Heart left ventricle (tissue), 16 donors: ENCODE measurements at regions not wholly inside any gene's neighbourhood (a gene's known extent, or its start where the extent isn't known, plus 50 kb on each side); places are given as distances from the start of the nearest gene placed in this dataset.

Experiments
- ATAC-seq, 4 donors: fragments of 200-7000 bp; cut with Tn5 transposase; one replicate each; pipeline ENCODE4 v1.9.1; 2020 to 2022; ENCODE audit warnings: moderate library complexity in 4 of 4, mild to moderate bottlenecking in 3 of 4, moderate number of reproducible peaks in 1 of 4
- DNase-seq, 5 donors: peaks; one replicate each; pipeline ENCODE4 v3.0.0-alpha.2; 2020
- H3K27ac ChIP-seq, 12 donors: fragments of 200-600 bp; sonication (generic) in 4 of 12; one replicate each; pipeline versions ENCODE4 v1.5.0 to v1.8.0; 2016 to 2022; ENCODE audit warnings: mild to moderate bottlenecking in 2 of 12
- H3K27me3 ChIP-seq, 9 donors: fragments of 200-600 bp; sonication (generic) in 2 of 9; one replicate each; pipeline versions ENCODE4 v1.5.1 to v1.8.0; 2016 to 2022; ENCODE audit warnings: mild to moderate bottlenecking in 3 of 9
- H3K36me3 ChIP-seq, 9 donors: fragments of 200-600 bp; sonication (generic) in 2 of 9; one replicate each; pipeline versions ENCODE4 v1.5.0 to v1.8.0; 2018 to 2022; ENCODE audit warnings: mild to moderate bottlenecking in 2 of 9
- H3K4me1 ChIP-seq, 12 donors: fragments of 200-600 bp; sonication (generic) in 4 of 12; one replicate each; pipeline versions ENCODE4 v1.5.0 to v1.8.0; 2016 to 2022; ENCODE audit warnings: mild to moderate bottlenecking in 3 of 12
- H3K4me3 ChIP-seq, 12 donors: fragments of 200-600 bp; sonication (generic) in 4 of 12; one replicate each; pipeline versions ENCODE4 v1.5.0 to v1.8.0; 2017 to 2022; ENCODE audit warnings: mild to moderate bottlenecking in 9 of 12, moderate library complexity in 4 of 12
- H3K9me3 ChIP-seq, 12 donors: fragments of 200-600 bp; sonication (generic) in 4 of 12; one replicate each; pipeline versions ENCODE4 v1.5.0 to v1.8.0; 2016 to 2022; ENCODE audit warnings: mild to moderate bottlenecking in 1 of 12
- CTCF ChIP-seq, 12 donors: fragments of 200-600 bp; sonication (generic) in 4 of 12; IDR thresholded peaks; one replicate each; pipeline versions ENCODE4 v1.5.0 to v1.8.0; 2018 to 2022; ENCODE audit warnings: antibody characterized with exemption in 12 of 12, mild to moderate bottlenecking in 5 of 12
- POLR2A ChIP-seq, 2 donors: fragments of 450-650 bp; IDR thresholded peaks; one replicate each; pipeline ENCODE4 v1.6.1; 2017; ENCODE audit warnings: antibody characterized with exemption in 2 of 2, mild to moderate bottlenecking in 2 of 2, moderate library complexity in 2 of 2
- WGBS, 4 donors: extraction: QIAGEN DNeasy Blood & Tissue Kit in 2 of 4; methylation state at CpG; one replicate each; pipeline versions ENCODE4 v1.1.5 to v1.1.7; 2013 to 2018; 5-methylcytosine and 5-hydroxymethylcytosine counted together
- intact Hi-C, 10 donors: fragments of 100-400 bp; cut with DNase I; formaldehyde crosslinking; loops; one replicate each; pipeline versions ENCODE4 v1.11.1 to v1.14.2; 2022
- donor health status: ischemic (EF 13 %, LVEDD 7.1; RV severe dilation, severe dysfunction).
- donor health status: healthy with polysubstance abuse.
- donor health status: DM: no; HTN: yes; CAD: no.
- donor health status: DM: no; HTN: no; CAD: no.
- donor health status: ischemic (EF 25% LVEDD 6.9; RV normal size, moderate dysfunction).
- donor health status: ischemic (EF 25% LVEDD 5.7; RV mildly dilated, moderate dysfunction).
- donor health status: healthy.
- donor health status: DM: yes; HTN: yes; CAD: no.
- donor health status: ischemic (EF 35%, LVEDD 5.7; RV mildly dilated, moderate dysfunction).
- donor health status: nonischemic (EF 11% LVEDD 7.7; RV severe dilation, severe dysfunction).
- donor health status: DM: yes; HTN: yes; CAD: no.
- donor health status: PGD.
- donor health status: ischemic (EF 29% LVEDD 5.4; RV normal size, mild dysfunction).
- donor health status: nonischemic (EF 23%, LVEDD 6.1; RV moderate dilation, normal function).

GRCh38 chr4:14339715-14340114 lies 662.6 kb upstream of the CPEB2 start:
- TF ChIP-seq CTCF (IDR thresholded peaks at IDR 0.05) (no peak), POLR2A (IDR thresholded peaks at IDR 0.05) (no peak)
- WGBS, 4 donors = 83 to 90% (median 88%) methylated on average over 5 of the region's 5 CpGs
- no peak for ATAC-seq
- DNase-seq = no peak
- Histone ChIP-seq H3K4me1 (peaks cover 0 to 3% (median 0%) of the 10 kb centered on the region in 12 donors), H3K27ac (no peak overlapping the region), H3K27me3 (no peaks in the 10 kb centered on the region), H3K9me3 (peaks cover 0 to under 1% (median 0%) of the 10 kb centered on the region in 12 donors), H3K4me3 (no peak overlapping the region), H3K36me3 (no peaks in the 10 kb centered on the region)
- intact Hi-C loops = no loop called here

GRCh38 chr4:14340321-14340720 lies 662.0 kb upstream of the CPEB2 start:
- DNase-seq (no peak), ATAC-seq (no peak)
- 65 to 70% (median 68%) methylated on average over 4 of the region's 4 CpGs for WGBS, 4 donors
- Histone ChIP-seq H3K4me1 (peaks cover 0 to 9% (median 1%) of the 10 kb centered on the region in 12 donors), H3K27me3 (no peaks in the 10 kb centered on the region), H3K4me3 (no peak overlapping the region), H3K27ac (no peak overlapping the region), H3K9me3 (no peaks in the 10 kb centered on the region), H3K36me3 (no peaks in the 10 kb centered on the region)
- no peak for TF ChIP-seq CTCF (IDR thresholded peaks at IDR 0.05)
- no peak for TF ChIP-seq POLR2A (IDR thresholded peaks at IDR 0.05)
- intact Hi-C loops = no loop called here

GRCh38 chr4:14343961-14344360 lies 658.3 kb upstream of the CPEB2 start:
- H3K4me1 ChIP-seq = peaks cover 0 to 11% (median 6%) of the 10 kb centered on the region in 12 donors
- no peak overlapping the region for H3K27ac ChIP-seq
- DNase-seq = no peak
- H3K27me3 ChIP-seq = no peaks in the 10 kb centered on the region
- ATAC-seq = no peak
- intact Hi-C loops = no loop called here
- H3K9me3 ChIP-seq = no peaks in the 10 kb centered on the region
- no peaks in the 10 kb centered on the region for H3K36me3 ChIP-seq
- no peak overlapping the region for H3K4me3 ChIP-seq
- WGBS, 4 donors = 37 to 53% (median 43%) methylated on average over 4 of the region's 4 CpGs
- no peak for TF ChIP-seq CTCF (IDR thresholded peaks at IDR 0.05)
- TF ChIP-seq POLR2A (IDR thresholded peaks at IDR 0.05) = no peak

- DNase-seq = no peak
- 3 to 14% (median 9%) methylated on average over 1 of the region's 1 CpG for WGBS, 4 donors
- ATAC-seq = peak; percentile 80 to 89 (median 86)
- H3K9me3 ChIP-seq = no peaks in the 10 kb centered on the region
- TF ChIP-seq CTCF (IDR thresholded peaks at IDR 0.05) = no peak
- no peak for TF ChIP-seq POLR2A (IDR thresholded peaks at IDR 0.05)
- no peaks in the 10 kb centered on the region for H3K27me3 ChIP-seq
- peaks cover 0 to 11% (median 6%) of the 10 kb centered on the region in 12 donors for H3K4me1 ChIP-seq
- no peak overlapping the region for H3K4me3 ChIP-seq
- intact Hi-C loops = no loop called here
- peak overlapping the region in 2 of 12 donors; percentile 36 to 46 for H3K27ac ChIP-seq
- no peaks in the 10 kb centered on the region for H3K36me3 ChIP-seq
Measured at GRCh38 chr4:14345356-14345775, 656.9 kb upstream of the CPEB2 start.
